SK-N-SH (cell line): ENCODE measurements at regions not wholly inside any gene's neighbourhood (a gene's known extent, or its start where the extent isn't known, plus 50 kb on each side); places are given as distances from the start of the nearest gene placed in this dataset.

Experiments
- MXI1 ChIP-seq: IDR thresholded peaks from 2 replicates; pipeline ENCODE4 v1.6.1; 2012; ENCODE audit warnings: mild to moderate bottlenecking, low read depth, low read length, improper control_type of control experiment
- SIN3A ChIP-seq: IDR thresholded peaks from 2 replicates; pipeline ENCODE4 v1.6.1; 2012; ENCODE audit warnings: low read depth, mild to moderate bottlenecking, low read length, moderate library complexity, borderline replicate concordance
- TAF1 ChIP-seq: IDR thresholded peaks from 2 replicates; pipeline ENCODE4 v1.6.1; 2012; ENCODE audit warnings: low read depth, mild to moderate bottlenecking, low read length, moderate library complexity, borderline replicate concordance
- TF ChIP-seq, protein P1 (sequence below): fragments of 200-600 bp; sonication (generic); IDR thresholded peaks from 2 replicates; pipeline ENCODE4 v1.6.1; 2017; ENCODE audit warnings: antibody characterized with exemption, mild to moderate bottlenecking, moderate library complexity
- TF ChIP-seq, protein P2 (sequence below): IDR thresholded peaks from 2 replicates; pipeline ENCODE4 v1.4.0; 2012; ENCODE audit warnings: low read depth, borderline replicate concordance
- TF ChIP-seq, protein P3 (sequence below): IDR thresholded peaks from 2 replicates; pipeline ENCODE4 v1.4.0; 2012; ENCODE audit warnings: low read depth

DNA sequence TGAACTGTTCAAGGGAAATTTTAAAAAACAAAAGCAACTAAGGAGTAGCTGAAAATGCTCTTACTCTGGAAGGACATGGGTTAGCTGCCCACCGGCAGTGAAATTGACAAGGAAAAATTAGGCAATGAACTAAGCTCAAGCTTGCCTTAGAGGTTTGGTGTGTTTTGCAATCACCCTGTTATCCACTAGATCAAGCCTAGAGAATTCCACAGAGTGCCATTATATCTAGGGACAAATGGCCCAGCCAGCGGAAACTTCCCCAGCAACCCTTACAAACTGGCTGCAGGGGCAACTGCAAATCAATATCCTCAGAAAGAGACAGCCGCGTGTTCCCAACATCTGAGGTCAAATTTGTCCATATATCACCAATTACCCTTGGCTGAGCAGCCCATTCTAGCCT lies 258.2 kb downstream of the SP3 start:
- TF ChIP-seq, protein P1, sequence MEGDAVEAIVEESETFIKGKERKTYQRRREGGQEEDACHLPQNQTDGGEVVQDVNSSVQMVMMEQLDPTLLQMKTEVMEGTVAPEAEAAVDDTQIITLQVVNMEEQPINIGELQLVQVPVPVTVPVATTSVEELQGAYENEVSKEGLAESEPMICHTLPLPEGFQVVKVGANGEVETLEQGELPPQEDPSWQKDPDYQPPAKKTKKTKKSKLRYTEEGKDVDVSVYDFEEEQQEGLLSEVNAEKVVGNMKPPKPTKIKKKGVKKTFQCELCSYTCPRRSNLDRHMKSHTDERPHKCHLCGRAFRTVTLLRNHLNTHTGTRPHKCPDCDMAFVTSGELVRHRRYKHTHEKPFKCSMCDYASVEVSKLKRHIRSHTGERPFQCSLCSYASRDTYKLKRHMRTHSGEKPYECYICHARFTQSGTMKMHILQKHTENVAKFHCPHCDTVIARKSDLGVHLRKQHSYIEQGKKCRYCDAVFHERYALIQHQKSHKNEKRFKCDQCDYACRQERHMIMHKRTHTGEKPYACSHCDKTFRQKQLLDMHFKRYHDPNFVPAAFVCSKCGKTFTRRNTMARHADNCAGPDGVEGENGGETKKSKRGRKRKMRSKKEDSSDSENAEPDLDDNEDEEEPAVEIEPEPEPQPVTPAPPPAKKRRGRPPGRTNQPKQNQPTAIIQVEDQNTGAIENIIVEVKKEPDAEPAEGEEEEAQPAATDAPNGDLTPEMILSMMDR, result no peak
- TF ChIP-seq TAF1, result no peak
- TF ChIP-seq, protein P2, sequence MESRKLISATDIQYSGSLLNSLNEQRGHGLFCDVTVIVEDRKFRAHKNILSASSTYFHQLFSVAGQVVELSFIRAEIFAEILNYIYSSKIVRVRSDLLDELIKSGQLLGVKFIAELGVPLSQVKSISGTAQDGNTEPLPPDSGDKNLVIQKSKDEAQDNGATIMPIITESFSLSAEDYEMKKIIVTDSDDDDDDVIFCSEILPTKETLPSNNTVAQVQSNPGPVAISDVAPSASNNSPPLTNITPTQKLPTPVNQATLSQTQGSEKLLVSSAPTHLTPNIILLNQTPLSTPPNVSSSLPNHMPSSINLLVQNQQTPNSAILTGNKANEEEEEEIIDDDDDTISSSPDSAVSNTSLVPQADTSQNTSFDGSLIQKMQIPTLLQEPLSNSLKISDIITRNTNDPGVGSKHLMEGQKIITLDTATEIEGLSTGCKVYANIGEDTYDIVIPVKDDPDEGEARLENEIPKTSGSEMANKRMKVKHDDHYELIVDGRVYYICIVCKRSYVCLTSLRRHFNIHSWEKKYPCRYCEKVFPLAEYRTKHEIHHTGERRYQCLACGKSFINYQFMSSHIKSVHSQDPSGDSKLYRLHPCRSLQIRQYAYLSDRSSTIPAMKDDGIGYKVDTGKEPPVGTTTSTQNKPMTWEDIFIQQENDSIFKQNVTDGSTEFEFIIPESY, result no peak
- no peak for TF ChIP-seq SIN3A
- TF ChIP-seq, protein P3, sequence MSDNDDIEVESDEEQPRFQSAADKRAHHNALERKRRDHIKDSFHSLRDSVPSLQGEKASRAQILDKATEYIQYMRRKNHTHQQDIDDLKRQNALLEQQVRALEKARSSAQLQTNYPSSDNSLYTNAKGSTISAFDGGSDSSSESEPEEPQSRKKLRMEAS, result no peak
- no peak for TF ChIP-seq MXI1
